Prostate gland (tissue), 2 donors: ENCODE measurements at regions not wholly inside any gene's neighbourhood (a gene's known extent, or its start where the extent isn't known, plus 50 kb on each side); places are given as distances from the start of the nearest gene placed in this dataset.

ENCODE experiments used
- POLR2AphosphoS5 ChIP-seq: sonication (generic); formaldehyde crosslinking; IDR thresholded peaks from one replicate; pipeline ENCODE4 v1.6.1; 2017; ENCODE audit warnings: antibody characterized with exemption
- TF ChIP-seq, protein P1 (sequence below), 4 experiments: fragments of 200-600 bp in 2 of 4; fragments of 450-650 bp in 2 of 4; sonication (generic) in 2 of 4; IDR thresholded peaks; 1 replicate in 3 of 4; 2 replicates in 1 of 4; pipeline ENCODE4 v1.5.1; 2016 to 2019; ENCODE audit warnings: antibody characterized with exemption in 4 of 4, mild to moderate bottlenecking in 2 of 4, moderate library complexity in 2 of 4

DNA sequence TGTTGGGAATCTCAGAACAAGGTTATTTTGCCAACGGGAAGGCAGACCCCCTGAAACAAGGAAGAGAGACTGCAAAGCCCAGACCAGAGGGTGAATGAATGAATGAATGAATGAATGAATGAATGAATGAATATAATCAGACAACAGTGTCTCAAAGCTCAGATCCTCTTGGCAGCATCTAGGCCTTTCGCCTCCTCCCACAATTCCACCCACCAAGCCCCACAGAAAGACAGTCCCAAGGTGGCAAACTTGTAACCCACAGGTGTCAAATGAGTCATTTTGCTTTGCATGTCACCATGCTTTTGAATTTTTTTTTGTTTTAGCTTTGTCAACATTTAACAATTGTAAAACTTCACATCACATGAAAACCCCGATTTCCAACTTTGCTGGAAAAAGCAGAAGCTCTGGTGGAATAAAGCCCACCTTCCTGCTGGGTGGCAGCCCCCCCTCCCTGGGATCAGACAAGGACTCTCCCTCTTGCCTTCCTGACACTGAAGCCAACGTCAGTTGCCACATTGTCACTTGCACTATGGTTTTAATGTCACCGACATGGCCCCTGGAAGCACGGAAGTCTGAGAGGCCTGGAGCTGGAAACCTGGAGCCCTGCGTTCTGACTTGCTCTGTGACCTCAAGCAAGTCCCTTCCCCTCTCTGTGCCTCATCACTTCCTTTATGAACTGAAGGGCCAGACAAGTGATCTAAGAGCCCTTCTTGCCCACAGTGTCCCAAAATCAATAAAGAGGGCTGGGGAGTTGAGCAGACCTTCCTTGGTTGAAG lies 134.6 kb upstream of the RUNX3 start:
- TF ChIP-seq, protein P1, sequence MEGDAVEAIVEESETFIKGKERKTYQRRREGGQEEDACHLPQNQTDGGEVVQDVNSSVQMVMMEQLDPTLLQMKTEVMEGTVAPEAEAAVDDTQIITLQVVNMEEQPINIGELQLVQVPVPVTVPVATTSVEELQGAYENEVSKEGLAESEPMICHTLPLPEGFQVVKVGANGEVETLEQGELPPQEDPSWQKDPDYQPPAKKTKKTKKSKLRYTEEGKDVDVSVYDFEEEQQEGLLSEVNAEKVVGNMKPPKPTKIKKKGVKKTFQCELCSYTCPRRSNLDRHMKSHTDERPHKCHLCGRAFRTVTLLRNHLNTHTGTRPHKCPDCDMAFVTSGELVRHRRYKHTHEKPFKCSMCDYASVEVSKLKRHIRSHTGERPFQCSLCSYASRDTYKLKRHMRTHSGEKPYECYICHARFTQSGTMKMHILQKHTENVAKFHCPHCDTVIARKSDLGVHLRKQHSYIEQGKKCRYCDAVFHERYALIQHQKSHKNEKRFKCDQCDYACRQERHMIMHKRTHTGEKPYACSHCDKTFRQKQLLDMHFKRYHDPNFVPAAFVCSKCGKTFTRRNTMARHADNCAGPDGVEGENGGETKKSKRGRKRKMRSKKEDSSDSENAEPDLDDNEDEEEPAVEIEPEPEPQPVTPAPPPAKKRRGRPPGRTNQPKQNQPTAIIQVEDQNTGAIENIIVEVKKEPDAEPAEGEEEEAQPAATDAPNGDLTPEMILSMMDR (IDR thresholded peaks at IDR 0.05) = no peak
- TF ChIP-seq POLR2AphosphoS5 = no peak
